PFSK-1 (cell line): ENCODE measurements at regions not wholly inside any gene's neighbourhood (a gene's known extent, or its start where the extent isn't known, plus 50 kb on each side); places are given as distances from the start of the nearest gene placed in this dataset.

Source experiments
- FOXP2 ChIP-seq: optimal IDR thresholded peaks from 2 replicates; pipeline ENCODE3; 2011; ENCODE audit warnings: borderline replicate concordance, control low read depth, inconsistent platforms; ENCODE audit not compliant: insufficient read depth; ENCODE audit errors: extremely low read length, extremely low read depth
- POLR2AphosphoS5 ChIP-seq: IDR thresholded peaks from 2 replicates; pipeline ENCODE4 v1.6.1; 2012; ENCODE audit warnings: low read depth, mild to moderate bottlenecking, control low read depth, low read length, moderate library complexity
- SIN3A ChIP-seq: IDR thresholded peaks from 2 replicates; pipeline ENCODE4 v1.6.1; 2012; ENCODE audit warnings: mild to moderate bottlenecking, low read length, moderate library complexity, borderline replicate concordance; ENCODE audit not compliant: insufficient read depth
- TAF1 ChIP-seq: IDR thresholded peaks from 2 replicates; pipeline ENCODE4 v1.6.1; 2012; ENCODE audit warnings: low read length, control low read depth, borderline replicate concordance; ENCODE audit not compliant: insufficient read depth
- TF ChIP-seq, protein P1 (sequence below), 2 experiments: IDR thresholded peaks; 2 replicates each; pipeline versions ENCODE4 v1.6.1 to v1.8.0; 2011 to 2012; ENCODE audit warnings: low read depth in 2 of 2, low read length in 2 of 2, control low read depth in 1 of 2, inconsistent platforms in 1 of 2, mild to moderate bottlenecking in 1 of 2, moderate library complexity in 1 of 2; ENCODE audit not compliant: insufficient read depth in 1 of 2

DNA sequence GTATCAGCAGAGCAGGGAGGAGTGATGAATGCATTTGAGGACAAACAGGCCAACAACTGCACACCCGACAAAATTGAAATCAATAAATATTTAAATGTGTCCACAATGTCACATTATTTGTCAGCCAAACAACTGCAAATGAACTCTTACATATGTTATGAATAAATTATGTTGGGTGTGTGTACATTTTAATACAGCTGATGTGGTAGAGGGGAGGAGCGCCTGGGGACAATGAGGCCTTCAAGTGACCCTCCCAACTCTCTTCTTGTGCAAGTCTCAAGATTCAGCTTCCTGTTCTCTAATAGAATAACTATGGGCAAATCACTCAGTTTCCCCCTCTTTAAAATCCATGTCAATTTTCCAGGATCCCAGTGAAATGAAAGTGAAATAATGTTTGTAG, 303.2 kb downstream of the TSHZ3 start:
- TF ChIP-seq TAF1 (no peak), SIN3A (no peak), FOXP2 (no peak), POLR2AphosphoS5 (no peak)
- TF ChIP-seq, protein P1, sequence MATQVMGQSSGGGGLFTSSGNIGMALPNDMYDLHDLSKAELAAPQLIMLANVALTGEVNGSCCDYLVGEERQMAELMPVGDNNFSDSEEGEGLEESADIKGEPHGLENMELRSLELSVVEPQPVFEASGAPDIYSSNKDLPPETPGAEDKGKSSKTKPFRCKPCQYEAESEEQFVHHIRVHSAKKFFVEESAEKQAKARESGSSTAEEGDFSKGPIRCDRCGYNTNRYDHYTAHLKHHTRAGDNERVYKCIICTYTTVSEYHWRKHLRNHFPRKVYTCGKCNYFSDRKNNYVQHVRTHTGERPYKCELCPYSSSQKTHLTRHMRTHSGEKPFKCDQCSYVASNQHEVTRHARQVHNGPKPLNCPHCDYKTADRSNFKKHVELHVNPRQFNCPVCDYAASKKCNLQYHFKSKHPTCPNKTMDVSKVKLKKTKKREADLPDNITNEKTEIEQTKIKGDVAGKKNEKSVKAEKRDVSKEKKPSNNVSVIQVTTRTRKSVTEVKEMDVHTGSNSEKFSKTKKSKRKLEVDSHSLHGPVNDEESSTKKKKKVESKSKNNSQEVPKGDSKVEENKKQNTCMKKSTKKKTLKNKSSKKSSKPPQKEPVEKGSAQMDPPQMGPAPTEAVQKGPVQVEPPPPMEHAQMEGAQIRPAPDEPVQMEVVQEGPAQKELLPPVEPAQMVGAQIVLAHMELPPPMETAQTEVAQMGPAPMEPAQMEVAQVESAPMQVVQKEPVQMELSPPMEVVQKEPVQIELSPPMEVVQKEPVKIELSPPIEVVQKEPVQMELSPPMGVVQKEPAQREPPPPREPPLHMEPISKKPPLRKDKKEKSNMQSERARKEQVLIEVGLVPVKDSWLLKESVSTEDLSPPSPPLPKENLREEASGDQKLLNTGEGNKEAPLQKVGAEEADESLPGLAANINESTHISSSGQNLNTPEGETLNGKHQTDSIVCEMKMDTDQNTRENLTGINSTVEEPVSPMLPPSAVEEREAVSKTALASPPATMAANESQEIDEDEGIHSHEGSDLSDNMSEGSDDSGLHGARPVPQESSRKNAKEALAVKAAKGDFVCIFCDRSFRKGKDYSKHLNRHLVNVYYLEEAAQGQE (IDR thresholded peaks at IDR 0.05; ENCODE audit: insufficient read depth in 1 of 2, low read depth in 2 of 2, low read length in 2 of 2) = no peak

DNA sequence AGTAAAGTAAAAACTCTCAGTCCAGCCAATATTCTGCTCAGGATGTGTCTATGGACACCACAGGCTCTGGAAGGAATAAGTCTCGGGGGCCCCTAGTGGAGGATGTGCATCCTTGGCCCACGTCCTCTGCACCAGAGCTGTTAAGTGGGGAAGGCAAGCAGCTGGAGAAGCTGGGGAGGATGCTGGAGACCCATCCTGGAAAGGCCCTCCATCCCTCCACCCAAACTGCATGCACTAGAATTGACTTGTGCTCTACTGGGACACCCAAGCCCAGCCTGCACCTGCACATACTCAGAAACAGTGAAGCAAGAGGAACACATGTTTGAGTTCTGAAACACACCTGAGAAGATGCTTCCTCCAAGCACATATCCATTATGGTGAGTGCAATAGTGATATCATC, 307.8 kb downstream of the TSHZ3 start:
- no peak for TF ChIP-seq TAF1
- TF ChIP-seq FOXP2 = no peak
- TF ChIP-seq, protein P1 (IDR thresholded peaks at IDR 0.05; ENCODE audit: insufficient read depth in 1 of 2, low read depth in 2 of 2, low read length in 2 of 2) = no peak
- TF ChIP-seq SIN3A = no peak
- TF ChIP-seq POLR2AphosphoS5 = no peak

DNA sequence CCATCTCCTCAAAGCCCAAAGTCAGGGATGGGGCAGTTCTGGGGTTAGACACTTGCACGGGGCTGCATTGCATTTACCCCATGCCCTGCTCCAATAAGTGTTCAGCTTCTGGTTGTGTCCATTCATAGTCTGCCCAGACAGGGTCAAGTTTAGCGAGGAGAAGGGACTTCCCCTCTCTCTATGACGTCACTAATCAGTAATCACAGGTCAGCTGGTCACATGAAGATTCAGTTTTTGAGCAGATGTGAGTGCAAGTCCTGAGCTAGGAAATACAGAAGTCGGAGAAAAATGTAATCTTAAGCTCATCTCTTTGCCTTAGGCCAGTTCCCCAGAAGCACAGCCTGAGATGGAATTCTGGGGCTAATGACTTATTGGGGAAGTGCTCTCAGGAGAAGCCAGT, 310.1 kb downstream of the TSHZ3 start:
- TF ChIP-seq FOXP2 (no peak), TAF1 (no peak), SIN3A (no peak), POLR2AphosphoS5 (no peak)
- TF ChIP-seq, protein P1 (IDR thresholded peaks at IDR 0.05; ENCODE audit: insufficient read depth in 1 of 2, low read depth in 2 of 2, low read length in 2 of 2) = no peak

DNA sequence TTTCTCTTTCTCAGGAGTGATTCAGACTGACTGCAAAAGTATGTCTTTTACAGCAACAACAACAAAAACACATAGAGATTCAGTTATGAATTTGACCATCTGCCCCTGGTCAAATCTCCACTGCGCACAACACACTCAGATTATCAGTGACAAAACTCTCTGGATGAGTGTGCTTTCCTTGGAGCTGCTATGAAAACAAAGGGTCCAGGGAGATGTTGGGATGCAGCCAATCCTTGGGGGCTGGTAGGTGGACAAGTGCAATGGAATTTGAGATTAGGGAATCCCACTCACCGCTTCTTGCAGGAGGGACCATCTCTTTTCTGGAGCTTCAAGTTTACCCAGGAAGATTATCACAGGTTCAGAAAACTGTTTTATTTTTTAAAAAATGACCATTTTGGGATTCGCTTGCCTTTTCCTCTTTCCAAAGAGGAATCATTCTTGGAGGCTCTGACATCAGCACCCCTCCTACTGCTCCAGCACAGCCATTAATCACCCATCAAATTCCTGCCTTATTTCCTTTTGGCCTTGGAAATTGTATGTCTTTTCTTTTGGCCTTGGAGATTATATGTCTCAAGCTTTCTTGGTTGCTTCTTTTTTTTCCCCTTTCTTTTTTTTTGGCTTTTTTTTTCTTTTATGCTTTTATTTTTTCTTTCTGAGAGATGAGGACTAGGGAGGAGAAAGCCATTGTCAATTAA, 311.8 kb downstream of the TSHZ3 start:
- TF ChIP-seq FOXP2 (no peak), TAF1 (no peak), SIN3A (no peak), POLR2AphosphoS5 (no peak)
- TF ChIP-seq, protein P1 (IDR thresholded peaks at IDR 0.05; ENCODE audit: insufficient read depth in 1 of 2, low read depth in 2 of 2, low read length in 2 of 2) = no peak

DNA sequence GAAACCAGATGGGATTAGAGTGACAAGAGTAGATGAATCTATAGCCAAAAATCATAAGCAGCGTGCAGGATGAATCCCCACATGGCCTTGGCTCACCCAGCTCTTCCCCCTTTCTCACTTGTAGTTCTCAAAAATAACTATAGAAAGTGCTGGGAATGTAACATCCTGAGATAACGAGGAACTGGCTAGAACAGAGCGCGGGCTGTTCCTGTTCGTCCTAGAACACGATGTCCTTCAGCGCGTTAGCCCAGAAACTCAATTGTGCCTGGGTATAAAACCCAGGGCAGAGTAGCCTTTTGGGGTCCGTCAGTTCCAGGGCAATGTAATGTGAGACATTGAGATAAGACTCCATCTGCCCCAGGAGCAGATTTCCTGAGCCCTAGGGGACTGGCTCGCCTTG, 326.2 kb downstream of the TSHZ3 start:
- no peak for TF ChIP-seq FOXP2
- TF ChIP-seq, protein P1 (IDR thresholded peaks at IDR 0.05; ENCODE audit: insufficient read depth in 1 of 2, low read depth in 2 of 2, low read length in 2 of 2) = no peak
- no peak for TF ChIP-seq TAF1
- no peak for TF ChIP-seq POLR2AphosphoS5
- no peak for TF ChIP-seq SIN3A
